ENCODE measurements at regions not wholly inside any gene's neighbourhood (a gene's known extent, or its start where the extent isn't known, plus 50 kb on each side); places are given as distances from the start of the nearest gene placed in this dataset.

DNA sequence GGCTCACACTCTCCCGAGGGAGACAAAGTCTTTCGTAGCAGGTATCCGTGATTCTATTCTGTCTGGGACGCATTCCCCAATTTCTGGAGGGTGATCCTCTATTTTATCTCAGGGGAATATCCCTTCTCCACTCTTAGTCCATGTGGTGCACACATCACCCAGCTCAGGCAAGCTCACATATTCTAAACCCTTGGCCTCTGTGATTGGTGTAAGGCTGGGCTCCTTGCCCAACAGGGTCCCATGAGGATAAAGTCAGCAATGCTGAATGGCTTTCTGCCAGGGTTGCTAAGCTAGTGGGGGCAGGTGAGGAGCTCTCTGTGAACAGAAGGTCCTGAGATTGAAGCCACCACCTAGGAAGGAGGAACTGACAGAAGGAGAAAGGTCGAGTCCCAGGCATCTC is 137.2 kb downstream of the CDH26 start:
- TF ChIP-seq ZFX (IDR thresholded peaks at IDR 0.05) = no peak
- TF ChIP-seq, protein P1, sequence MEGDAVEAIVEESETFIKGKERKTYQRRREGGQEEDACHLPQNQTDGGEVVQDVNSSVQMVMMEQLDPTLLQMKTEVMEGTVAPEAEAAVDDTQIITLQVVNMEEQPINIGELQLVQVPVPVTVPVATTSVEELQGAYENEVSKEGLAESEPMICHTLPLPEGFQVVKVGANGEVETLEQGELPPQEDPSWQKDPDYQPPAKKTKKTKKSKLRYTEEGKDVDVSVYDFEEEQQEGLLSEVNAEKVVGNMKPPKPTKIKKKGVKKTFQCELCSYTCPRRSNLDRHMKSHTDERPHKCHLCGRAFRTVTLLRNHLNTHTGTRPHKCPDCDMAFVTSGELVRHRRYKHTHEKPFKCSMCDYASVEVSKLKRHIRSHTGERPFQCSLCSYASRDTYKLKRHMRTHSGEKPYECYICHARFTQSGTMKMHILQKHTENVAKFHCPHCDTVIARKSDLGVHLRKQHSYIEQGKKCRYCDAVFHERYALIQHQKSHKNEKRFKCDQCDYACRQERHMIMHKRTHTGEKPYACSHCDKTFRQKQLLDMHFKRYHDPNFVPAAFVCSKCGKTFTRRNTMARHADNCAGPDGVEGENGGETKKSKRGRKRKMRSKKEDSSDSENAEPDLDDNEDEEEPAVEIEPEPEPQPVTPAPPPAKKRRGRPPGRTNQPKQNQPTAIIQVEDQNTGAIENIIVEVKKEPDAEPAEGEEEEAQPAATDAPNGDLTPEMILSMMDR (conservative IDR thresholded peaks at IDR 0.05) = no peak
- H3K27ac ChIP-seq = no peak overlapping the region

- TF ChIP-seq, protein P1 (conservative IDR thresholded peaks at IDR 0.05) = no peak
- no peak for TF ChIP-seq ZFX (IDR thresholded peaks at IDR 0.05)
- no peak overlapping the region for H3K27ac ChIP-seq
Measured at GRCh38 chr20:60096166-60096565, 137.9 kb downstream of the CDH26 start.

DNA sequence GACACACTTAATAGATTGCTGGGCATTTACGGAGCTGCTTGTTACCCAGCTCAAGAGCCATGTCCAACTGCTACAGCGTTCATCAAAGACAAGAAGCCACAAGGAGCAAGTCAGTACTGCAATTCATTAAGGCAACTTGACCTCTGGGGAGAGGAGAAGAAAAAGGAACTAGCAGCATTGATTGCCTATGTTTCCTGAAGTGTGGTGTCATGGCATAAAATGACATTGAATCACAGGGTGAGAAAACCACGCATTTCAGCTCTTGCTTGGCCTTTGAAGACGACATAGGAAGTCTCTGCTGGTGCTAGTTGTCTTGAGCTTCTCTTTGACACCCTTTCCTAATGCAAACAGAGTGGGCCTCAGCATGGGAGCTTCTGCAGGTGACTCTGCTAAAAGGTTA is 139.1 kb downstream of the CDH26 start:
- TF ChIP-seq, protein P1 (conservative IDR thresholded peaks at IDR 0.05) = no peak
- no peak overlapping the region for H3K27ac ChIP-seq

DNA sequence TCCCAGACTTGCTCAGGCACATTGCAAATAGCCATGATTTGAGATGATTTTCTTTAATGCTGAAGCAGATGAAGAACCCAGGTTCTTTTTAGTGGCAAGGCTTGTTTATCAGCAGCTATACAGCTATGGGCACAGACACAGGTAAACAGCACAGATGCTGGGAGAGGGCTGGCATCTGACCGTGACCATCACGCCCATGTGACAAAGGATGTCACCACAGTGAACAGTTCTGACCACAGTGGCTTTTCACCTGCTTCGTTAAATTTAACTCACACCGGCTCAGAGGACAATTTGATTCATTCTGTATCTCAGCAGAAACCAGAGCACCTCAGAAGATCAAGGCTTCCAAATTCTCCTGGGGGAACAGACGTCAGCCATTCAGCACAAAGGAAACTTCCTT is 142.6 kb downstream of the CDH26 start:
- no peak for TF ChIP-seq ZFX (IDR thresholded peaks at IDR 0.05)
- TF ChIP-seq, protein P1 (conservative IDR thresholded peaks at IDR 0.05) = no peak
- no peak overlapping the region for H3K27ac ChIP-seq

GRCh38 chr20:60101201-60101890 is 143.1 kb downstream of the CDH26 start:
- no peak overlapping the region for H3K27ac ChIP-seq
- TF ChIP-seq, protein P1 (conservative IDR thresholded peaks at IDR 0.05) = no peak
- no peak for TF ChIP-seq ZFX (IDR thresholded peaks at IDR 0.05)

DNA sequence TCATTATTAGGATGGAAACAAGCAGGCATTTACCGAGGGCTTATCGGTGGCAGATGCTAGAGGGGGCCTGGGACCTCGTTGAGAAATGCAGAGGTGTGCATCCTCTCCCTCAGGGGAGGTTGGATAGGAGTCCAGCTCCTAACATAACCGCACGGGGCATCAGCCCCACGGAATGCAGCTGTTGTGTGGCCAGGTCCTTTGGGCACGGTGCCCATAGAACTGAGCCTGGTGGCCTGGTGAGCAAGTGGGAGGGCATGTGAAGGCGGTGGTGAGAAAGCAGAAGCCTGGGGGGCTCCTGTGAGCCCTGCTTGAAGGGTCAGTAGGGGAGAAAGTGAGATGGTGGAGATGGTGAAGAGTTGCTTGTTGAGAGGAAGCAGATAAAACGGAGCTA is 143.7 kb downstream of the CDH26 start:
- H3K27ac ChIP-seq = no peak overlapping the region
- no peak for TF ChIP-seq ZFX (IDR thresholded peaks at IDR 0.05)
- TF ChIP-seq, protein P1 (conservative IDR thresholded peaks at IDR 0.05) = no peak

GRCh38 chr20:60102665-60103210 is 144.5 kb downstream of the CDH26 start:
- no peak overlapping the region for H3K27ac ChIP-seq
- no peak for TF ChIP-seq ZFX (IDR thresholded peaks at IDR 0.05)
